ENCODE measurements at regions not wholly inside any gene's neighbourhood (a gene's known extent, or its start where the extent isn't known, plus 50 kb on each side); places are given as distances from the start of the nearest gene placed in this dataset.

DNA sequence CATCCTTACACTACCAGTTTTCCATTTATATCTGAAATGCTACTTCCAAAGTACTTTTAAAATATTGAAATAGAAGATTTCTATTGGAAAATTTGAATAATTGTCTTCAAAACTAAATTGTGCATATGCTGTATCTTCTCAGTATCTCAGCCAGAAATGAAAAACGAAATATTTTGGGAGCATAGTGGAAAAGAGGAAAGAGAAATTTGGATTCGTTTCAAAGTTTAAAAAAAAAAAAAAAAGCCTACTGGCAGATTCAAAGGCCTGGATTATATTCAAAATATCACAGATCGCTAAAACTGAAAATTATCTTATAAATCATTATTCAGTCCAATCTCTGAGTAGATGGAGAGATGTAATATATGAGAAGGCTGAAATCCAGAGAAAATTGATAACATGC lies 440.7 kb downstream of the TAF11L14 start:
- TF ChIP-seq, protein P1, sequence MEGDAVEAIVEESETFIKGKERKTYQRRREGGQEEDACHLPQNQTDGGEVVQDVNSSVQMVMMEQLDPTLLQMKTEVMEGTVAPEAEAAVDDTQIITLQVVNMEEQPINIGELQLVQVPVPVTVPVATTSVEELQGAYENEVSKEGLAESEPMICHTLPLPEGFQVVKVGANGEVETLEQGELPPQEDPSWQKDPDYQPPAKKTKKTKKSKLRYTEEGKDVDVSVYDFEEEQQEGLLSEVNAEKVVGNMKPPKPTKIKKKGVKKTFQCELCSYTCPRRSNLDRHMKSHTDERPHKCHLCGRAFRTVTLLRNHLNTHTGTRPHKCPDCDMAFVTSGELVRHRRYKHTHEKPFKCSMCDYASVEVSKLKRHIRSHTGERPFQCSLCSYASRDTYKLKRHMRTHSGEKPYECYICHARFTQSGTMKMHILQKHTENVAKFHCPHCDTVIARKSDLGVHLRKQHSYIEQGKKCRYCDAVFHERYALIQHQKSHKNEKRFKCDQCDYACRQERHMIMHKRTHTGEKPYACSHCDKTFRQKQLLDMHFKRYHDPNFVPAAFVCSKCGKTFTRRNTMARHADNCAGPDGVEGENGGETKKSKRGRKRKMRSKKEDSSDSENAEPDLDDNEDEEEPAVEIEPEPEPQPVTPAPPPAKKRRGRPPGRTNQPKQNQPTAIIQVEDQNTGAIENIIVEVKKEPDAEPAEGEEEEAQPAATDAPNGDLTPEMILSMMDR (conservative IDR thresholded peaks at IDR 0.05), result no peak
- H3K23ac ChIP-seq (ENCODE audit: insufficient read length, low read depth, low read length), result no peak overlapping the region
- no peaks in the 10 kb centered on the region for H3K9me3 ChIP-seq (ENCODE audit: control insufficient read depth, low read depth, low read length)
- H2BK12ac ChIP-seq (ENCODE audit: insufficient read length, low read depth, low read length), result no peak overlapping the region
- no peak overlapping the region for H4K8ac ChIP-seq (replicated peaks; ENCODE audit: insufficient read length, low read depth, low read length)
- H3K4me1 Mint-ChIP-seq, result no peaks in the 10 kb centered on the region
- H2BK15ac ChIP-seq (ENCODE audit: low read depth, low read length), result no peak overlapping the region
- H3K27me3 ChIP-seq (ENCODE audit: insufficient read depth, low read length), result no peaks in the 10 kb centered on the region
- no peak overlapping the region for H2AFZ ChIP-seq (ENCODE audit: low read length)
- no peaks in the 10 kb centered on the region for H3K36me3 Mint-ChIP-seq (ENCODE audit: insufficient read depth in 1 of 3, low read depth in 3 of 3)
- DNase-seq, result no peak
- H3K4me2 ChIP-seq (ENCODE audit: insufficient read depth, insufficient read length, low read length), result no peak overlapping the region
- no peak overlapping the region for H3K4me3 Mint-ChIP-seq
- no peaks in the 10 kb centered on the region for H4K20me1 ChIP-seq (ENCODE audit: control insufficient read depth, insufficient read depth, insufficient read length)
- H3K4me1 ChIP-seq (ENCODE audit: insufficient read depth, low read length), result no peaks in the 10 kb centered on the region
- no peak overlapping the region for H2BK20ac ChIP-seq (ENCODE audit: low read depth, low read length, poor library complexity, severe bottlenecking)
- no peaks in the 10 kb centered on the region for H3K23me2 ChIP-seq (ENCODE audit: insufficient read length, low read depth, low read length, poor library complexity, severe bottlenecking)
- H3K79me2 ChIP-seq (ENCODE audit: insufficient read depth, low read length), result no peaks in the 10 kb centered on the region
- no peak overlapping the region for H3K27ac ChIP-seq (ENCODE audit: insufficient read length, low read depth, low read length)
- H3K14ac ChIP-seq (ENCODE audit: insufficient read depth, low read length), result no peak overlapping the region
- no peak overlapping the region for H3K9ac ChIP-seq (ENCODE audit: extremely low read depth, insufficient read length, low read length)
- WGBS (ENCODE audit: extremely low coverage, insufficient read length, low lambda C conversion rate), result no CpG with 5 or more reads among the region's 3 CpGs
- H3K4ac ChIP-seq (ENCODE audit: low read depth, low read length), result no peak overlapping the region
- no peak overlapping the region for H3K18ac ChIP-seq (ENCODE audit: insufficient read length, low read depth, low read length)
- no peak overlapping the region for H3T11ph ChIP-seq (ENCODE audit: low read length)
- H4K5ac ChIP-seq (ENCODE audit: insufficient read length, low read depth, low read length), result no peak overlapping the region
- H3K9me3 Mint-ChIP-seq, result no peaks in the 10 kb centered on the region
- no peaks in the 10 kb centered on the region for H3K79me1 ChIP-seq (ENCODE audit: insufficient read depth, low read depth, low read length, poor library complexity, severe bottlenecking)
- H3K56ac ChIP-seq (ENCODE audit: insufficient read length, low read depth, low read length), result no peak overlapping the region
- no peak overlapping the region for H4K91ac ChIP-seq (ENCODE audit: insufficient read length, low read depth, low read length)
- H2BK120ac ChIP-seq (ENCODE audit: low read depth, low read length, poor library complexity, severe bottlenecking), result no peak overlapping the region
- no peak overlapping the region for H2AK5ac ChIP-seq (ENCODE audit: insufficient read length, low read length)
- H3K27ac Mint-ChIP-seq, result no peak overlapping the region
- H2BK5ac ChIP-seq (ENCODE audit: insufficient read length, low read length), result no peak overlapping the region
- no peaks in the 10 kb centered on the region for H3K27me3 Mint-ChIP-seq (ENCODE audit: low read depth)

Measured in H9 (cell line).